T-helper 1 cell (primary cell): ENCODE measurements at regions not wholly inside any gene's neighbourhood (a gene's known extent, or its start where the extent isn't known, plus 50 kb on each side); places are given as distances from the start of the nearest gene placed in this dataset.
A peak's percentile ranks its signal among the peaks of the same experiment; 100 is the strongest.
"Not testable (repeated sequence)": the region's sequence is repeated elsewhere in the genome, so short reads cannot be mapped to it uniquely, and the experiment has no call there.

Source experiments
- DNase-seq, 5 donors: peaks; one replicate each; pipeline ENCODE4 v3.0.0-alpha.2; 2012 to 2020

- DNase-seq, result no peak
These were observed 104.7 kb downstream of the GPR85 start for GRCh38 chr7:112981966-112982365.

- not testable (repeated sequence) for DNase-seq
These were observed 107.6 kb downstream of the GPR85 start for GRCh38 chr7:112979055-112979454.

GRCh38 chr7:112977244-112977955 is 109.2 kb downstream of the GPR85 start:
- DNase-seq, result not testable (repeated sequence)

- DNase-seq, result no peak
These were observed 115.9 kb downstream of the GPR85 start for GRCh38 chr7:112970771-112971170.

- no peak for DNase-seq
These were observed 116.7 kb downstream of the GPR85 start for GRCh38 chr7:112969946-112970345.

- no peak for DNase-seq
These were observed 121.1 kb downstream of the GPR85 start for GRCh38 chr7:112965506-112965905.

GRCh38 chr7:112963634-112964033 is 123.0 kb downstream of the GPR85 start:
- DNase-seq, result no peak

GRCh38 chr7:112962815-112963214 is 123.8 kb downstream of the GPR85 start:
- DNase-seq, result no peak

- no peak for DNase-seq
These were observed 127.4 kb downstream of the GPR85 start for GRCh38 chr7:112959276-112959675.

- no peak for DNase-seq
These were observed 127.9 kb downstream of the GPR85 start for GRCh38 chr7:112958775-112959174.

- no peak for DNase-seq
These were observed 128.7 kb downstream of the GPR85 start for GRCh38 chr7:112957901-112958300.

- DNase-seq, result not testable (repeated sequence)
These were observed 133.6 kb downstream of the GPR85 start for GRCh38 chr7:112953031-112953430.

- no peak for DNase-seq
These were observed 135.6 kb downstream of the GPR85 start for GRCh38 chr7:112951070-112951469.

GRCh38 chr7:112949682-112950081 is 136.9 kb downstream of the GPR85 start:
- DNase-seq, result not testable (repeated sequence)

GRCh38 chr7:112946350-112946749 is 140.3 kb downstream of the GPR85 start:
- DNase-seq, result no peak

- DNase-seq, result no peak
These were observed 141.6 kb downstream of the GPR85 start for GRCh38 chr7:112945046-112945445.

- no peak for DNase-seq
These were observed 143.6 kb downstream of the GPR85 start for GRCh38 chr7:112942981-112943380.

GRCh38 chr7:112942125-112942524 is 144.5 kb downstream of the GPR85 start:
- DNase-seq, result not testable (repeated sequence)

- DNase-seq, result no peak
These were observed 146.3 kb downstream of the GPR85 start for GRCh38 chr7:112940314-112940732.

- DNase-seq, result peak; percentile 99
These were observed 146.9 kb downstream of the GPR85 start for GRCh38 chr7:112939574-112940313.

GRCh38 chr7:112938863-112939573 is 147.6 kb downstream of the GPR85 start:
- peak in 4 of 5 donors; percentile 6 to 19 (median 18) for DNase-seq

GRCh38 chr7:112937651-112938415 is 147.6 kb upstream of the TMEM168 start:
- DNase-seq, result no peak

GRCh38 chr7:112933598-112933997 is 143.4 kb upstream of the TMEM168 start:
- no peak for DNase-seq
